ENCODE measurements at regions not wholly inside any gene's neighbourhood (a gene's known extent, or its start where the extent isn't known, plus 50 kb on each side); places are given as distances from the start of the nearest gene placed in this dataset.

GRCh38 chr16:86245351-86245750, 265.0 kb upstream of the FOXF1 start:
- Histone ChIP-seq H3K4me3 (ENCODE audit: low read length) (no peak overlapping the region), H3K27me3 (ENCODE audit: control insufficient read depth, insufficient read depth) (no peaks in the 10 kb centered on the region), H3K9me3 (ENCODE audit: control insufficient read depth, low read length) (no peaks in the 10 kb centered on the region), H3K27ac (ENCODE audit: low read length) (no peak overlapping the region), H3K4me1 (ENCODE audit: control insufficient read depth, insufficient read depth, low read length) (no peaks in the 10 kb centered on the region)
- intact Hi-C loops (cut with DNase I) = no loop called here
- DNase-seq = no peak
- WGBS = 90% methylated on average over 7 of the region's 7 CpGs
- no peak for ATAC-seq

- H3K4me1 ChIP-seq (ENCODE audit: control insufficient read depth, insufficient read depth, low read length) = no peaks in the 10 kb centered on the region
- no peak for DNase-seq
- no peak for ATAC-seq
- intact Hi-C loops (cut with DNase I) = no loop called here
- 92% methylated on average over 6 of the region's 6 CpGs for WGBS
- no peak overlapping the region for H3K27ac ChIP-seq (ENCODE audit: low read length)
- H3K27me3 ChIP-seq (ENCODE audit: control insufficient read depth, insufficient read depth) = no peaks in the 10 kb centered on the region
- no peaks in the 10 kb centered on the region for H3K9me3 ChIP-seq (ENCODE audit: control insufficient read depth, low read length)
- no peak overlapping the region for H3K4me3 ChIP-seq (ENCODE audit: low read length)
Observed at GRCh38 chr16:86245895-86246294, 264.4 kb upstream of the FOXF1 start.

GRCh38 chr16:86248310-86248905, 261.9 kb upstream of the FOXF1 start:
- Histone ChIP-seq H3K27me3 (ENCODE audit: control insufficient read depth, insufficient read depth) (no peaks in the 10 kb centered on the region), H3K4me1 (ENCODE audit: control insufficient read depth, insufficient read depth, low read length) (no peaks in the 10 kb centered on the region), H3K9me3 (ENCODE audit: control insufficient read depth, low read length) (no peaks in the 10 kb centered on the region), H3K27ac (ENCODE audit: low read length) (no peak overlapping the region), H3K4me3 (ENCODE audit: low read length) (no peak overlapping the region)
- no peak for ATAC-seq
- WGBS = 79% methylated on average over 9 of the region's 9 CpGs
- intact Hi-C loops (cut with DNase I) = no loop called here
- DNase-seq = no peak

- Histone ChIP-seq H3K4me1 (ENCODE audit: control insufficient read depth, insufficient read depth, low read length) (no peaks in the 10 kb centered on the region), H3K9me3 (ENCODE audit: control insufficient read depth, low read length) (no peaks in the 10 kb centered on the region), H3K4me3 (ENCODE audit: low read length) (no peak overlapping the region), H3K27me3 (ENCODE audit: control insufficient read depth, insufficient read depth) (no peaks in the 10 kb centered on the region), H3K27ac (ENCODE audit: low read length) (no peak overlapping the region)
- no peak for DNase-seq
- no peak for ATAC-seq
- WGBS = 86% methylated on average over 6 of the region's 6 CpGs
- intact Hi-C loops (cut with DNase I) = loop anchor here in 1 of 4 donors (10.0 kb wide), 1 partner anchor 265 kb away; the partner anchor contains the start of gene FOXF1
Observed at GRCh38 chr16:86249631-86250030, 260.7 kb upstream of the FOXF1 start.

DNA sequence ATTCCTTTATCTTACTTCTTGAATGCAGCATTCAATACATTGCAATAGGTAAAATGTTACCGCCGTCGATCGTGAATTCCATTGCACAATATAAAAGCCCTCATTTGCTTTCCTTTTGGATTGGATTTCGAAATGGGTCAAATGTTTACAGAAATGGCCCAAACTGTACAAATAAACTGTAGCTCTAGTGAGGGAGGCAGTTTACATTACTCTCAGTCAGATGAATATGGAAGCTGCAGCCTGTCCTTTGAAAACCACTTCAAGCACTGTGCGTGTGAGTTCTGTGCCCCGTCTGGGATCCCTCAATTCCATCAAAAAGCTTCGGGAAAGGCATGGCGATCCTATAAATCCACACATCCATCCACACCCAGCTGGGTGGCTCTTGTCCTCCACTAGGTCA, 258.6 kb upstream of the FOXF1 start:
- Histone ChIP-seq H3K4me3 (ENCODE audit: low read length) (no peak overlapping the region), H3K27me3 (ENCODE audit: control insufficient read depth, insufficient read depth) (no peaks in the 10 kb centered on the region), H3K27ac (ENCODE audit: low read length) (no peak overlapping the region), H3K9me3 (ENCODE audit: control insufficient read depth, low read length) (no peaks in the 10 kb centered on the region), H3K4me1 (ENCODE audit: control insufficient read depth, insufficient read depth, low read length) (no peaks in the 10 kb centered on the region)
- WGBS = 87% methylated on average over 9 of the region's 9 CpGs
- intact Hi-C loops (cut with DNase I) = loop anchor here in 1 of 4 donors (10.0 kb wide), 1 partner anchor 263 kb away; the partner anchor contains the start of gene FOXF1
- ATAC-seq = no peak
- no peak for DNase-seq

- intact Hi-C loops (cut with DNase I) = loop anchor here in 1 of 4 donors (10.0 kb wide), 1 partner anchor 262 kb away; the partner anchor contains the start of gene FOXF1
Observed at GRCh38 chr16:86252596-86252995, 257.7 kb upstream of the FOXF1 start.

DNA sequence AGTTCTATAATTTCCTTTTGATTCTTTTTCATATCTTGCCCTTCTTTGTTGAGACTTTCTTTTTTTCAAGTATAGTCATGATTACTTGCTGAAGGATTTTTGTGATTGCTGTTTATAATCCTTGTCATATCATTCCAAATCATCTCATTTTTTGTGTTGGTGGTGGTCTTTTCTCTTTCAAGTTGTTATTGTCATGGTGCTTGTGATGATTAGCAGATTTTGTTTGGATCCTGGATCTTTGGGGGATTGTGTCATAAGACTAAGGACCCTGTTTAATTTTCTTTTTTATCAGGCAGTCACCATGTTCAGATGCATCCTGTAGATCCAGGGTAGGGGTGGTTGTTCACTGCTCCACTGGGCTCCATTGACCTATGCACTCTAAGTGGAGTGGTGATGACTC, 254.4 kb upstream of the FOXF1 start:
- H3K27me3 ChIP-seq (ENCODE audit: control insufficient read depth, insufficient read depth) = no peaks in the 10 kb centered on the region
- H3K9me3 ChIP-seq (ENCODE audit: control insufficient read depth, low read length) = peaks cover 1% of the 10 kb centered on the region
- no peak overlapping the region for H3K27ac ChIP-seq (ENCODE audit: low read length)
- no peaks in the 10 kb centered on the region for H3K4me1 ChIP-seq (ENCODE audit: control insufficient read depth, insufficient read depth, low read length)
- DNase-seq (no peak), ATAC-seq (no peak)
- H3K4me3 ChIP-seq (ENCODE audit: low read length) = no peak overlapping the region
- intact Hi-C loops (cut with DNase I) = loop anchor here in 1 of 4 donors (10.0 kb wide), 1 partner anchor 259 kb away; the partner anchor contains the start of gene FOXF1

More at GRCh38 chr16:86252596-86252995, 257.7 kb upstream of the FOXF1 start:
- no peak for DNase-seq
- no peaks in the 10 kb centered on the region for H3K4me1 ChIP-seq (ENCODE audit: control insufficient read depth, insufficient read depth, low read length)
- H3K27ac ChIP-seq (ENCODE audit: low read length) = no peak overlapping the region
- no peaks in the 10 kb centered on the region for H3K9me3 ChIP-seq (ENCODE audit: control insufficient read depth, low read length)
- WGBS = 37% methylated on average over 6 of the region's 6 CpGs
- no peaks in the 10 kb centered on the region for H3K27me3 ChIP-seq (ENCODE audit: control insufficient read depth, insufficient read depth)
- no peak overlapping the region for H3K4me3 ChIP-seq (ENCODE audit: low read length)
- ATAC-seq = no peak

GRCh38 chr16:86256995-86257394, 253.3 kb upstream of the FOXF1 start:
- ATAC-seq = no peak
- Histone ChIP-seq H3K27me3 (ENCODE audit: control insufficient read depth, insufficient read depth) (no peaks in the 10 kb centered on the region), H3K4me3 (ENCODE audit: low read length) (no peak overlapping the region), H3K9me3 (ENCODE audit: control insufficient read depth, low read length) (peaks cover 2% of the 10 kb centered on the region), H3K4me1 (ENCODE audit: control insufficient read depth, insufficient read depth, low read length) (no peaks in the 10 kb centered on the region), H3K27ac (ENCODE audit: low read length) (no peak overlapping the region)
- no peak for DNase-seq
- intact Hi-C loops (cut with DNase I) = loop anchor here in 1 of 4 donors (10.0 kb wide), 1 partner anchor 258 kb away; the partner anchor contains the start of gene FOXF1
- WGBS = 86% methylated on average over 3 of the region's 3 CpGs

GRCh38 chr16:86257546-86257945, 252.8 kb upstream of the FOXF1 start:
- WGBS = 85% methylated on average over 5 of the region's 5 CpGs

GRCh38 chr16:86258713-86259112, 251.6 kb upstream of the FOXF1 start:
- no peak for ATAC-seq
- intact Hi-C loops (cut with DNase I) = loop anchor here in 1 of 4 donors (10.0 kb wide), 1 partner anchor 256 kb away; the partner anchor contains the start of gene FOXF1
- Histone ChIP-seq H3K4me1 (ENCODE audit: control insufficient read depth, insufficient read depth, low read length) (no peaks in the 10 kb centered on the region), H3K4me3 (ENCODE audit: low read length) (no peak overlapping the region), H3K27ac (ENCODE audit: low read length) (no peak overlapping the region), H3K27me3 (ENCODE audit: control insufficient read depth, insufficient read depth) (no peaks in the 10 kb centered on the region), H3K9me3 (ENCODE audit: control insufficient read depth, low read length) (peaks cover 2% of the 10 kb centered on the region)
- no peak for DNase-seq
- WGBS = 70% methylated on average over 3 of the region's 3 CpGs

More at GRCh38 chr16:86257546-86257945, 252.8 kb upstream of the FOXF1 start:
- Histone ChIP-seq H3K4me3 (ENCODE audit: low read length) (no peak overlapping the region), H3K9me3 (ENCODE audit: control insufficient read depth, low read length) (peaks cover 2% of the 10 kb centered on the region), H3K27me3 (ENCODE audit: control insufficient read depth, insufficient read depth) (no peaks in the 10 kb centered on the region), H3K4me1 (ENCODE audit: control insufficient read depth, insufficient read depth, low read length) (no peaks in the 10 kb centered on the region), H3K27ac (ENCODE audit: low read length) (no peak overlapping the region)
- no peak for DNase-seq
- ATAC-seq = no peak
- intact Hi-C loops (cut with DNase I) = loop anchor here in 1 of 4 donors (10.0 kb wide), 1 partner anchor 257 kb away; the partner anchor contains the start of gene FOXF1

DNA sequence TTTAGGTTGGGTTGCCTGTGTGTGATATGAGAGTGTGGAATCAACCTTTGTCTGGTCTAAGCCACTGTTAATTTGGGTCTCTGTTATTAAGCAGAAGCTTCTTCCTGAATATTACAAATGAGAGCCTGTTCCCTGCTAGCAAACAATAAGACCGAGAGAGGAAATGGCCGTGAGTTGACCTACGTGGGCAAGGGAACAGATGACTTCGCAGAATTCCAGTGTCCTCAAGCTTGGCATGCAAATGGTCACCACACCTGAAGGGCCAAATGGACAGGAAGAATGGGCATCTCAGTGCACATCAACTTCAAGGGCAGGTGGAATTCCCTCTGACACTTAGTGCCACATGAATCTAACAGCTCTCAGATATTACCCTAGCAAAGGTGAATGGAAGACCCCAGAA, 250.8 kb upstream of the FOXF1 start:
- intact Hi-C loops (cut with DNase I) = loop anchor here in 1 of 4 donors (10.0 kb wide), 1 partner anchor 255 kb away; the partner anchor contains the start of gene FOXF1
- no peak overlapping the region for H3K27ac ChIP-seq (ENCODE audit: low read length)
- H3K9me3 ChIP-seq (ENCODE audit: control insufficient read depth, low read length) = peaks cover 2% of the 10 kb centered on the region
- DNase-seq = no peak
- H3K4me1 ChIP-seq (ENCODE audit: control insufficient read depth, insufficient read depth, low read length) = no peaks in the 10 kb centered on the region
- no peaks in the 10 kb centered on the region for H3K27me3 ChIP-seq (ENCODE audit: control insufficient read depth, insufficient read depth)
- H3K4me3 ChIP-seq (ENCODE audit: low read length) = no peak overlapping the region
- ATAC-seq = no peak
- 62% methylated on average over 4 of the region's 4 CpGs for WGBS

All from right cardiac atrium (tissue), 5 donors.